GM19463 (cell line): ENCODE measurements at regions not wholly inside any gene's neighbourhood (a gene's known extent, or its start where the extent isn't known, plus 50 kb on each side); places are given as distances from the start of the nearest gene placed in this dataset.
"Not testable (repeated sequence)": the region's sequence is repeated elsewhere in the genome, so short reads cannot be mapped to it uniquely, and the experiment has no call there.

Experiments used
- ATAC-seq: cut with Tn5 transposase; IDR thresholded peaks from one replicate; pipeline ENCODE4 v1.9.1; 2021; ENCODE audit warnings: mild to moderate bottlenecking, moderate library complexity; ENCODE audit not compliant: unreplicated experiment

DNA sequence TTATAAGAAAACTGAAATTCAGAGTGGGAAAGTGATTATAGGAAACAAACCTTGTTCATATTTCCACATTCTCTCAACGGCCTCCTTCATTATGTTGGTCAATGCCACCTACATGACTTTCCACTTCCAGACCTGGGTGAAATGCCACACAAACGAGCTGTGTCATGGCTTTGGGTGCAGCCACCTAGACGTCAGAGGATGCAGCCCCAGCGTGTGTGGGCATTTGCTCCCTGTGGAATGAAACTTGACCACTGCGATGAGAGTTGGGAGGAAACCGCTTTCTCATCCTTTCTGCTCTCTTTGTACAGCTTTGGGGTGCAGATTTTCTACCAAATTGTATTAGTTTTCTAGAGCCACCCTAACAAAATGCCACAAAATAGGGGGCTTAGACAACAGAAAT, 291.0 kb downstream of the CYRIA start:
- ATAC-seq = no peak

DNA sequence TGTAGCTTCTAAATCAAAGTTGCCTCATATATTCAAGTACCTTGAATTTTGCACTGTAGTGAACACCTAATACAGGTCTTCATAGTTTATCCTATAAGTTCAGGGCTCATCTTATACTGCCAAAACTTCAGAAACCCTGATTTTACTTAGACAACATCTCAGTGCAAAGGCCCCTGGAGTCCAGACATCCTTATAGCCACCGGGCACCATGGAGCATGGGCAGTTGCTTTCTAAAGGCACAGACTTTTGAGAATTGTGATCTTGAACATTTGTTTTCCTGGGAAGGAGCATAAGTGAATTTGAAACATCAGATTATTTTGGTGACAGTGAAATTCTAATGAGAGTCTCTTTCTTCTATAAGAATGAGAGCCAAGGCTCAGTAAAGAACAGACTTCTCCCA, 292.3 kb downstream of the CYRIA start:
- ATAC-seq = no peak

- no peak for ATAC-seq
Measured at GRCh38 chr2:16371751-16372150, 293.9 kb downstream of the CYRIA start.

DNA sequence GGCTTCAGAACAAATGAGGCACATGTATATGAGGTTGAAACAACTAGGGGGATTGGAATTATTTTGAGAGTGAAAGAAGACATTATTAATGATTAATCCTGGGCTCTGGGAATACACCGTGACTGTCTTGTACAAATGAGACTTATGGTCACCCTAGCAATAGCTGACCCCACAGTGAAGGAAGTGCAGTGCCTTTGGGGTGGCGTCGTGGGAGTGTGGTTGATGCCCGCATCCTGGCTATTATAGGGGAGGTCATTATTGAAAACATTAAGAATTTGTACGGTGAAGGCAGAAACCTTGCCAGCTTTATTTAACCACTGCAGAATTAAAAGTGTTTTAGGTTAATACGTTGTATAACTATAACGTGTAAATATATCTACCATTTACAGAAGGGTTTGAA, 296.7 kb downstream of the CYRIA start:
- no peak for ATAC-seq

- no peak for ATAC-seq
Measured at GRCh38 chr2:16368328-16368727, 297.3 kb downstream of the CYRIA start.

DNA sequence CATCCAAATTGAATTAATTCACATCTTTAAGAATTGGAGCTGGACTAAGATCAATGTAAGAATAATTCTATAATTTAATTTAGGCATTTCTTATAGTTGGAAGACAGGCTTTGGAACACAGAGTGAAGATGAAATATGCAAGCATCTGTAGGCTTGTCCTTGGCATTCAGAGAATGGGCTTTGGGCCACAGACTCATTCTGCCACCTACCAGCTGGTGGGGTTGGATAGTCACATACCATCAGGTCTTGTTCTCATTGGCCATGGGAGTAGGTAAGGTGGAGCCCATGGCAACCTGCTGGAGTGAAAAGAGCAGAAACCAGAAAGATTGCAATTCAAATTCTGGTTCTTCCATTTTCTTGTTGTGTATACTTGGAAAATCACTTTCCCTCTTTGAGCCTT, 300.3 kb downstream of the CYRIA start:
- no peak for ATAC-seq

DNA sequence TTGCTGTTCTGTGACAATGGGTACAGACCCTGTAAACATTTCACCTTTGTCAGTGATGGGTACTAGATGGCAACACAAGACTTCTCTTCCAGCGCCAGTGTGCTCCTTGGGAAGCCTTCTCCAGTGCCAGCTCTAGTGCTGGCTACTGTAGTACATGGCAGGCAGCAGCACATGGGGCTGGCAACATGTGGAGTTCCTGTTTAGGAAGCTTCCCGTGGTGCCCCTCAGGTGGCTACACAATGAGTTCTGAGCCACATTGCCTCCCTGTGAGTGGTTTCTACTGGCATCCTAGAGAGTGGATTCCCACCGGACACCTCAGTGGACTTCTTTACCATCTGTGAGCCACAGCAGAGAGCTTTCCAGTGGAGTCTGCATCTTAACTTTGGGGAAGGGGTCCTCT, 302.1 kb downstream of the CYRIA start:
- no peak for ATAC-seq

GRCh38 chr2:16362611-16363010, 303.0 kb downstream of the CYRIA start:
- ATAC-seq = no peak

DNA sequence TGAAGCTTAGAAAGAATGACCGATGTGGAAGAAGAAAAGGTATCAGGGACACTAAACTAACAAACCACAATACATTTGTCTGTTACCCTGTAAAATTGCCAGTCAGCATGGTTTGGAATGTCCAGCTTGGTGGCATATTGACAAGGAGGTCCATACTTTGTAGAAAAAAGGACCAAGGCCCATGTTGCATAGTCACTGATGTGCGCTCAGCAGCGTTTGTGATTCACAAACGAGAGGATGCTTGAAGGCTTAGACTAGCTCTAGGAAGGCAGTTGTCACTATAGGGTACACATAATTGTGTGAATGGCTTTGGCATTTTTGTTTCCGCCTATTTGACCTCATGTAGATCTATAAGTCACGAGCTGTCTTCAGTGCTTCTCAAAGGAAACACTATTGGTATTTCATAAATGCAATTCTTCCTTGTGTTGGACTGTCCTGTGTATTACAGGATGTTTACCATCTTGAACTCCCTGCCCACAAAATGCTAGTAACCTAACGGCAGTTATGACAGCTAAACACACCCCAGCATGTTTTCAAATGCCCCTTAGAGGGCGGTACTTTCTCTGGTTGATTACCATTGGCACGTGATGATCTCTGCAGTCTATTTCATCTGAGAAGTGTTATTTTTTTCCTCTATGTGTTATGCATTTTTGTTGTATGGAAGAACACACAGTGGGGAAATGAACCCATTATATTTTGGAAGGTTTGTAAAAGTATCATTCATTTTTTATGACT, 304.2 kb downstream of the CYRIA start:
- ATAC-seq = no peak

DNA sequence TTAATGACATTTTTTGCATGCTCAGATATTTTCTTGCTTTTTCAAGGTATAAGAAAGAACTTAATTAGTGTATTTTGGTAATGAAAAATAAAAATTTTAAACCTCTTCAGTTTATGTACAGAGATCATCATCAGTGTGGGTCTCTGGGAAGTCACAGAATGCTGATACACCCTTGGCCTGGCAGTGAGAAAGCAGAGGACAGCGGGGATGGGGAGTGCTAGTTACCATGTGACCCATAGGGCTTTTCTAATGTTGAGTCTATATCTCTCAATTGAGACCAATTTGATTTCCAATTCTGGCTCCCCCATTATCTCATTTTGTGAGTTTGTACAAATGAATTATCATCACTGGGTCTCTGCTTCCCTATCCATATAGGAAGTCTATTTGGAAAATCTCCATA, 305.7 kb downstream of the CYRIA start:
- no peak for ATAC-seq

DNA sequence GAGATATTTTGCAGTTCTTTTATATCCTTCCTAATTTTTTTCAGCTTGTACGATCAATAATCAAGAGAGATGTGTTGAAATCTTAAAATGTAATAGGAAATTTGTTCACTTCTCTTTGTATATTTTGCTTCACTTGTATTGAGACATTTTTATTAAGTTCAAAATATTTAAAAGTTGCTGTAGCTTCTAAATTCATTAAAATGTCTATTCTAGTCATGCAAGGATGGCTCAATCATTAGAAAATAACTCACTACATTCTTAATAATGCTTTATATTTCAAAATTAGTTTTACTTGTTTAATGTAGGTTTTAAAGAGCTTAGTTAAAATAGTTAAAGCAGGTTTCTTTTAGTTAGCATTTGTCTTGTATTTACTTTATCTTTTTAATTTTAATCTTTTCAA, 308.4 kb downstream of the CYRIA start:
- no peak for ATAC-seq

- ATAC-seq = no peak
Measured at GRCh38 chr2:16351541-16351940, 314.1 kb downstream of the CYRIA start.

- no peak for ATAC-seq
Measured at GRCh38 chr2:16351137-16351536, 314.5 kb downstream of the CYRIA start.

DNA sequence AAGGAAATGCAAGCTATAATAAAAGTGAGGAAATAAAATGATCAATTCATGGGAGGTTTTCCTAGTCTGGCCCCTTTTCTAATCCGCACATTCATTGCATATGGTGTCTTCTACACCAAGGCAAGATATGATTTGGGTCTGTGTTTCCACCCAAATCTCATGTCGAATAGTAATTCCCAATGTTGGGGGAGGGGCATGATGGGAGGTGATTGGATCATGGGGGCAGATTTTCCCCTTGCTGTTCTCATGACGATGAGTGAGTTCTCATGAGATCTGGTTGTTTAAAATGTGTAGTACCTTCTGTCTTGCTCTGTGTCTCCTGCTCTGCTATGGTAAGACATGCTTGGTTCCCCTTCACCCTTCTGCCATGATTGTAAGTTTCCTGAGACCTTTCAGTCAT, 315.4 kb downstream of the CYRIA start:
- no peak for ATAC-seq

- no peak for ATAC-seq
Measured at GRCh38 chr2:16349811-16350210, 315.8 kb downstream of the CYRIA start.

- ATAC-seq = no peak
Measured at GRCh38 chr2:16348821-16349515, 316.7 kb downstream of the CYRIA start.

- ATAC-seq = no peak
Measured at GRCh38 chr2:16346671-16347070, 319.0 kb downstream of the CYRIA start.

DNA sequence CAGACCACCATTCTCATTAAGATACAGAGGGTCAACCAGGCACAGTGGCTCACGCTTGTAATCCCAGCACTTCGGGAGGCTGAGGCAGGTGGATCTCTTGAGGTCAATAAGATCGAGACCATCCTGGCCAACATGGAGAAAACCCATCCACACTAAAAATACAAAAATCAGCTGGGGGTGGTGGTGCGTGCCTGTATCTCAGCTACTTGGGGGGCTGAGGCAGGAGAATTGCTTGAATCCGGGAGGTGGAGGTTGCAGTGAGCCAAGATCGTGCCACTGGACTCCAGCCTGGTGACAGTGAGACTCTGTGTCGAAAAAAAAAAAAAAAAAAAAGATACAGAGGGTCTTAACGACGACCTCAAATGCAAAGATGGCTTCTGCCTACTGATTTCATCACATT, 320.4 kb downstream of the CYRIA start:
- not testable (repeated sequence) for ATAC-seq

DNA sequence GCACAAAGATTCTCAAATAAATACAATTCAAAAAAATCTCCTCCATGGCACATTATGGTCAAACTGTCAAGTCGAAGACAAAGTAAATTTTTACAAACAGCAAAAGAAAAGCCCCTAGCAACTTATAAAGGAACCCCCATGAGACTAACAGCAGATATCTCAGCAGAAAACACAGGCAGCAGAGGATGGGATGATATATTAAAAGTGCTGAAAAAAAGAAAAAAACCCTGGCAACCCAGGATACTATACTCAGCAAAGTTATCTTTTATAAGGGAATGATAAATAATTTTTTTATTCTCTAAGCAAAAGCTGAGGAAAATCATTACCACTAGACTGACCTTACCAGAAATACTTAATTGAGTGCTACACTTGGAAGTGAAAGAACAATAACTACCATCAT, 326.4 kb downstream of the CYRIA start:
- no peak for ATAC-seq

- no peak for ATAC-seq
Measured at GRCh38 chr2:16338026-16338425, 327.6 kb downstream of the CYRIA start.

DNA sequence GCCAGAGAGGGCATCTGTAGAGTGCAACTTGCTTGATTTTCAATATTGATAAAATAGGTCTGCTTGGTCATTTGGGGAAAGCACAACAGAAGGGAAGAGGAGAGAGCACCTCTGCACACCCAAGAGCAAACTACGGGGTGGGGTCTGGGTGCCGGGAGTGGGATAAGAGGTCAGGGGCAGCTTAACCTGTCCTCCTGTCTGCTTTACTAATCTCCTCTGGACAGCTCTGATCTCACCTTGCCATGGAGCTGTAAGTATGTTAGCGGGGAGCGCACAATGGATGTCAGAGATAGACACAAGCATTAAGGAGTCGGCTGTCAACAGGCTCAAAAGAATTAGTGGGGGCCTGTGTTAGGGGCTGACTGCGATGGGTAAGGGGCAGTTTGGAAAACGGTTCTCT, 328.7 kb downstream of the CYRIA start:
- ATAC-seq = no peak

- ATAC-seq = no peak
Measured at GRCh38 chr2:16336491-16336890, 329.1 kb downstream of the CYRIA start.

DNA sequence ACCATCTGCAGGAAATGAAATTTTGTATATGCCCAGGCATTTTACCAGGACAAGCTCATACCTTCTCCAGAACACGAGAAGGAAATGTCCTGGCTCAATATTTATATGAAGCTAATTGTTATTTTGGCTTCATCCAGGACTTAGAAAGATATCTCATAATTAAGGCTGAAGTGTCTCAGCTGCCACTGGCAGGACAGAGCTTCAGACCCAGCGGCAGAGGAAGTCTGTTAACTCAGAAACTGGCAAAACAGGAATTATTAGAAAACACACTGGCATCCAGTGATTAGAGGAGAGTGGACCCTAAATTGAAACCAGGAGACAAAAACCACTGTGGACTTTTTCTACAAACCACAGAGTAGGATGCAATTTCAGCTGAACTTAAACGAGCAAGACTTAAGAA, 329.7 kb downstream of the CYRIA start:
- no peak for ATAC-seq
